Activated B cell treated with CpG ODN at 0.5 μM for 24 hours (primary cell): ENCODE measurements at regions not wholly inside any gene's neighbourhood (a gene's known extent, or its start where the extent isn't known, plus 50 kb on each side); places are given as distances from the start of the nearest gene placed in this dataset.

Experiments used
- ATAC-seq: fragments of 200-7000 bp; cut with Tn5 transposase; one replicate; pipeline ENCODE4 v1.10.0; 2021; ENCODE audit warnings: low read depth, mild to moderate bottlenecking, moderate library complexity
- CTCF ChIA-PET: fragments of 350-600 bp; sonication (Branson Sonifier 250); formaldehyde crosslinking; loops from one replicate; lab custom pipeline; 2021; ENCODE audit warnings: antibody characterized with exemption; lab: Charles Lee
- POLR2A ChIA-PET: fragments of 350-600 bp; sonication (Branson Sonifier 250); formaldehyde crosslinking; loops from one replicate; lab custom pipeline; 2021; ENCODE audit warnings: antibody characterized with exemption; lab: Charles Lee
- DNase-seq: peaks from one replicate; pipeline ENCODE4 v3.0.0; 2022
- H3K27ac Mint-ChIP-seq: one replicate; pipeline ENCODE4 v1.8.0; 2020; ENCODE audit warnings: mixed read lengths
- H3K27me3 Mint-ChIP-seq: one replicate; pipeline ENCODE4 v1.8.0; 2021; ENCODE audit warnings: mixed read lengths
- H3K36me3 Mint-ChIP-seq: one replicate; pipeline ENCODE4 v1.8.0; 2021; ENCODE audit warnings: low read depth, mixed read lengths
- H3K4me1 Mint-ChIP-seq: one replicate; pipeline ENCODE4 v1.8.0; 2021; ENCODE audit warnings: mixed read lengths
- H3K4me3 Mint-ChIP-seq: one replicate; pipeline ENCODE4 v1.8.0; 2020; ENCODE audit warnings: mild to moderate bottlenecking, mixed read lengths
- H3K9me3 Mint-ChIP-seq: one replicate; pipeline ENCODE4 v1.8.0; 2020; ENCODE audit warnings: mixed read lengths
- CTCF ChIP-seq: fragments of 200-600 bp; IDR thresholded peaks from one replicate; pipeline ENCODE4 v1.8.0; 2022; ENCODE audit warnings: antibody characterized with exemption, mild to moderate bottlenecking
- intact Hi-C: fragments of 100-400 bp; cut with micrococcal nuclease; formaldehyde crosslinking; loops from one replicate; pipeline ENCODE4 v1.15.1; 2024

GRCh38 chr12:18818579-18819268 is 80.8 kb downstream of the CAPZA3 start:
- ATAC-seq, result no peak
- Mint-ChIP-seq H3K36me3 (no peaks in the 10 kb centered on the region), H3K9me3 (no peaks in the 10 kb centered on the region), H3K27ac (no peak overlapping the region), H3K27me3 (no peaks in the 10 kb centered on the region), H3K4me3 (no peak overlapping the region), H3K4me1 (no peaks in the 10 kb centered on the region)
- ChIA-PET POLR2A (no interaction called here), CTCF (no interaction called here)
- no peak for DNase-seq
- no peak for TF ChIP-seq CTCF
- intact Hi-C loops, result no loop called here

DNA sequence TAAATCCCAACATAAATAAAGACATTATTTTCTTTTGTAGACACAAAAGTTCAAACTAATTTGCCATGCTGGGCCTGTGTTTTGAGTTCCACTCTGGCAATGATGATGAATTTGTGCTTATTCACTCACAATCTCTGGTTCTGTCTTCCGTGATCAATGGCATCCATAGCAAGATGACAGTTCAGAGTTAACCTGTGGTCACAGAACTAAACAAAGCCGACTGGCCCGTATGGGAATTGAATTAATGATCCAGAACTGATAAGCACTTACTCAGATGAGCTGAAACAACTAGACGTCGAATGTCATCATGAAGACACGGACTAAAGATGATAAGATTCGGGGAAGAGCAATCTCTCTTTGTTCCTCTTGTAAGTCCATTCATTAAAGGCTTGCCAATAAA is 81.6 kb downstream of the CAPZA3 start:
- H3K36me3 Mint-ChIP-seq, result no peaks in the 10 kb centered on the region
- no peak for TF ChIP-seq CTCF
- POLR2A ChIA-PET, result no interaction called here
- DNase-seq (no peak), ATAC-seq (no peak)
- no peaks in the 10 kb centered on the region for H3K27me3 Mint-ChIP-seq
- no peaks in the 10 kb centered on the region for H3K4me1 Mint-ChIP-seq
- no peaks in the 10 kb centered on the region for H3K9me3 Mint-ChIP-seq
- no peak overlapping the region for H3K4me3 Mint-ChIP-seq
- intact Hi-C loops, result no loop called here
- CTCF ChIA-PET, result no interaction called here
- no peak overlapping the region for H3K27ac Mint-ChIP-seq

GRCh38 chr12:18823461-18823860 is 85.5 kb downstream of the CAPZA3 start:
- no peak for ATAC-seq
- ChIA-PET POLR2A (no interaction called here), CTCF (no interaction called here)
- TF ChIP-seq CTCF, result no peak
- Mint-ChIP-seq H3K27me3 (no peaks in the 10 kb centered on the region), H3K4me3 (no peak overlapping the region), H3K9me3 (peaks cover 3% of the 10 kb centered on the region), H3K27ac (no peak overlapping the region), H3K4me1 (no peaks in the 10 kb centered on the region), H3K36me3 (no peaks in the 10 kb centered on the region)
- DNase-seq, result no peak
- intact Hi-C loops, result no loop called here

DNA sequence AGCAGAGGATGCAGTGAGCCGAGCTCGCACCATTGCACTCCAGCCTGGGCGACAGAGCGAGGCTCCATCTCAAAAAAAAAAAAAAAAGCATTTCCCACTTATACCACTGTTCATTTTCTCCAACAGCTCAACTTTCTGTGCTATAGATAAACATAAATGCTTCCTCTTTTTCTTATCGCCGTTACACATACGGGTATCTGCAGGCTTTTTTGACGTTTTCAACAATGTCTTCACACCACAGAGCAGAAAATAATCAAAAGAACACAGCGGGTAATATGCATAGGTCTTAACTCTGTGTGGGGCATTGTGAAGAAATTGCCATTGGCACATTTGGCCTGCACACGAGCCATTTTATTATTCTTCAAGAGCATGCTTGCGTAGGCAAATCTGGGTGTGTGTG is 86.4 kb downstream of the CAPZA3 start:
- Mint-ChIP-seq H3K27me3 (no peaks in the 10 kb centered on the region), H3K4me3 (no peak overlapping the region), H3K27ac (no peak overlapping the region), H3K36me3 (no peaks in the 10 kb centered on the region), H3K9me3 (peaks cover 10% of the 10 kb centered on the region), H3K4me1 (no peaks in the 10 kb centered on the region)
- ChIA-PET POLR2A (no interaction called here), CTCF (no interaction called here)
- no peak for ATAC-seq
- intact Hi-C loops, result no loop called here
- DNase-seq, result no peak
- no peak for TF ChIP-seq CTCF

GRCh38 chr12:18825138-18825537 is 87.2 kb downstream of the CAPZA3 start:
- ChIA-PET POLR2A (no interaction called here), CTCF (no interaction called here)
- DNase-seq, result no peak
- Mint-ChIP-seq H3K27me3 (no peaks in the 10 kb centered on the region), H3K27ac (no peak overlapping the region), H3K36me3 (no peaks in the 10 kb centered on the region), H3K4me1 (no peaks in the 10 kb centered on the region), H3K9me3 (peaks cover 10% of the 10 kb centered on the region), H3K4me3 (no peak overlapping the region)
- intact Hi-C loops, result no loop called here
- no peak for ATAC-seq
- TF ChIP-seq CTCF, result no peak
